ENCODE measurements at regions not wholly inside any gene's neighbourhood (a gene's known extent, or its start where the extent isn't known, plus 50 kb on each side); places are given as distances from the start of the nearest gene placed in this dataset.

DNA sequence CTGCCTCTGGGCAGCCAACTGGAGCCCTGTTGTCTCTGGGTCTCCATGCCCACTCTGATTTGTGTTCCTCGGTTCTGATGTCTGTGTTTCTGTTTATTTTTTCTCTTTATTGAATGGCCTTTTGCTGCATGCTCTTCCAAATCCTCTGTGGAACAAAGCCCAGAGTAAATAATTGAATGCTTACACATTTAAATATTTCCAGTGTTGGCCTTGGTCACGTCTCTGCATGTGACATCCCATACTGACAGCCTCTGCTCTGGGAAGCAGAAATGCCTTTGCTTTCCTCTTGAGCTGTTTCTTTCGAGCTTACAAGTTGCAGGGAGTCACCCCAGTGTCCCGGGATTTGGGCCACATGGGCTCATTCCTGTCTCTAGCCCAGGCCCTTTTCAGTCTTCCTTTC is 267.9 kb downstream of the PTPRU start:
- Histone ChIP-seq H3K79me2 (ENCODE audit: insufficient read depth, low read length) (no peaks in the 10 kb centered on the region), H4K20me1 (ENCODE audit: insufficient read depth) (no peaks in the 10 kb centered on the region), H3K9ac (ENCODE audit: low read length) (no peak overlapping the region), H3K4me1 (ENCODE audit: control insufficient read depth in 1 of 2, insufficient read depth in 2 of 2, low read length in 2 of 2) (no peaks in the 10 kb centered on the region), H2AFZ (ENCODE audit: low read depth, low read length, poor library complexity, severe bottlenecking) (no peak overlapping the region), H3K27me3 (ENCODE audit: insufficient read depth, low read length) (peaks cover 16% of the 10 kb centered on the region), H3K27ac (ENCODE audit: low read depth, low read length) (no peak overlapping the region), H3K4me3 (replicated peaks in 1 of 2; ENCODE audit: low read depth in 1 of 2, low read length in 2 of 2) (no peak overlapping the region), H3K4me2 (ENCODE audit: low read length) (no peak overlapping the region), H3K9me2 (ENCODE audit: insufficient read depth) (no peaks in the 10 kb centered on the region), H3K9me3 (ENCODE audit: control insufficient read depth in 1 of 2, insufficient read depth in 1 of 2, low read depth in 1 of 2, low read length in 2 of 2) (no peaks in the 10 kb centered on the region), H3K36me3 (ENCODE audit: control insufficient read depth in 1 of 2, insufficient read depth in 2 of 2, low read length in 2 of 2) (no peaks in the 10 kb centered on the region)
- intact Hi-C loops (cut with micrococcal nuclease): no loop called here
- RAD21 ChIA-PET (ENCODE audit: low non-redundant PET in 1 of 2, low total read pairs in 2 of 2, uncharacterized antibody in 2 of 2, unreplicated experiment in 2 of 2): no interaction called here
- CTCF ChIA-PET: no interaction called here
- no peak for DNase-seq (ENCODE audit: low read depth, low spot score)
- ATAC-seq: no peak
- POLR2A ChIA-PET: no interaction called here
- no TSS peak for BruUV-seq (replicated peaks)
- no peak for TF ChIP-seq CEBPB (IDR thresholded peaks at IDR 0.05; ENCODE audit: low read depth)
- no peak for TF ChIP-seq EGR1 (IDR thresholded peaks at IDR 0.05; ENCODE audit: low read depth)
- no peak for TF ChIP-seq MAX (IDR thresholded peaks at IDR 0.05)

DNA sequence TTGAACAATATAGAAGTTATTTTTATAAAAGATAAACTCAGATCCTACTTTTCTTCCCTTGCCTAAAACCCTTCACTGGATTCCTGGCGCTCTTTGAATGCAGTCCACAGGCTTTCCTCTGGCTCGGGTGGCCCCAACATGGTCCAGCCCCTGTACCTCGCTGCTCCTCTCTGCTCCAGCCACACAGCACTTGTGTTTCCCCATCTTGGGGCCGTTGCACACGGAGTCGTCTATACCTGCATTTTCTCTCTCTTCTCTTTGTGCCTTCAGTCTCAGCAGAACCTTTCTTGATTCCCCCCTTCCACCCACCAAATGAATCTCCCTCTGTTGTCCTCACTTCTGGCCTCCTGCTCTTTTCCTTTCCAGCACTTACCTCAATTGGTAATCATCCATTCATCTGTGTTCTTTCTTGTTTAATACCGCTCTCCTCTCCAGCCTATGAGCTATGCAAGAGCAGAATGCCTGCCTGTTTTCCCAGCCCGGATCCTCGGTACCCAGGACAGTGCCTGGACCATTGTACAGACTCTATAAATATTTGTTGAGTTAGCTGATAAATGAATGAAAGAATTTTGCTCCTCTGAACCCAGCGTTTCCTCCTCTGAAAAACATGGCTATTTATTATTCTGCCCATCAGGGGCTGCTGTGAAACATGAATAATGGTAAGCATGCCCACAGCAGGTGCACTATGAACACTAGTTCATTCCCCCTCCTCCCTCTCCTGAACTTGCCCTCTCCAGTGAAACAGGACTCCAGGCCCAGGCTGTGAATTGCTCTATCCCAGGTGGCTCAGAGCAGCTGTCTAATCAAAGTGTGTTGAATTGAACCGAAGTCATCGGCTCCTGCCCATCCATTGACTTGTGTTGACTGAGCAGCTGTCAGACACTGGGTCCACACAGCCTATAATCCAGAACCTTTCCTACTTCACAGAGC is 266.9 kb downstream of the PTPRU start:
- no peaks in the 10 kb centered on the region for H3K9me2 ChIP-seq (ENCODE audit: insufficient read depth)
- H3K36me3 ChIP-seq (ENCODE audit: control insufficient read depth in 1 of 2, insufficient read depth in 2 of 2, low read length in 2 of 2): no peaks in the 10 kb centered on the region
- H3K79me2 ChIP-seq (ENCODE audit: insufficient read depth, low read length): no peaks in the 10 kb centered on the region
- DNase-seq (ENCODE audit: low read depth, low spot score) (no peak), ATAC-seq (no peak)
- no peak overlapping the region for H2AFZ ChIP-seq (ENCODE audit: low read depth, low read length, poor library complexity, severe bottlenecking)
- no peaks in the 10 kb centered on the region for H3K4me1 ChIP-seq (ENCODE audit: control insufficient read depth in 1 of 2, insufficient read depth in 2 of 2, low read length in 2 of 2)
- H3K9me3 ChIP-seq (ENCODE audit: control insufficient read depth in 1 of 2, insufficient read depth in 1 of 2, low read depth in 1 of 2, low read length in 2 of 2): no peaks in the 10 kb centered on the region
- ChIA-PET RAD21 (ENCODE audit: low non-redundant PET in 1 of 2, low total read pairs in 2 of 2, uncharacterized antibody in 2 of 2, unreplicated experiment in 2 of 2) (no interaction called here), CTCF (no interaction called here), POLR2A (no interaction called here)
- no peaks in the 10 kb centered on the region for H4K20me1 ChIP-seq (ENCODE audit: insufficient read depth)
- H3K4me2 ChIP-seq (ENCODE audit: low read length): no peak overlapping the region
- no peak overlapping the region for H3K9ac ChIP-seq (ENCODE audit: low read length)
- peaks cover 9% of the 10 kb centered on the region for H3K27me3 ChIP-seq (ENCODE audit: insufficient read depth, low read length)
- no peak overlapping the region for H3K4me3 ChIP-seq (replicated peaks in 1 of 2; ENCODE audit: low read depth in 1 of 2, low read length in 2 of 2)
- H3K27ac ChIP-seq (ENCODE audit: low read depth, low read length): no peak overlapping the region
- no peak for TF ChIP-seq RAD21 (IDR thresholded peaks at IDR 0.05; ENCODE audit: low read depth)
- TF ChIP-seq YY1 (IDR thresholded peaks at IDR 0.05; ENCODE audit: extremely low read depth, insufficient replicate concordance, low read depth, low read length): no peak
- intact Hi-C loops (cut with micrococcal nuclease): no loop called here
- BruUV-seq (replicated peaks): no TSS peak

Data from HCT116 (cell line).